ENCODE measurements at regions not wholly inside any gene's neighbourhood (a gene's known extent, or its start where the extent isn't known, plus 50 kb on each side); places are given as distances from the start of the nearest gene placed in this dataset.

GRCh38 chr1:222370081-222370912 is 177.6 kb downstream of the HHIPL2 start:
- DNase-seq (ENCODE audit: low read depth in 3 of 3), result no peak

GRCh38 chr1:222369148-222369547 is 178.8 kb downstream of the HHIPL2 start:
- no peak for DNase-seq (ENCODE audit: low read depth in 3 of 3)

- DNase-seq (ENCODE audit: low read depth in 3 of 3), result no peak
These were observed 189.8 kb downstream of the HHIPL2 start for GRCh38 chr1:222358100-222358499.

- no peak for DNase-seq (ENCODE audit: low read depth in 3 of 3)
These were observed 190.7 kb downstream of the HHIPL2 start for GRCh38 chr1:222357252-222357651.

- DNase-seq (ENCODE audit: low read depth in 3 of 3), result no peak
These were observed 200.3 kb downstream of the HHIPL2 start for GRCh38 chr1:222347627-222348026.

GRCh38 chr1:222346955-222347354 is 200.9 kb downstream of the HHIPL2 start:
- no peak for DNase-seq (ENCODE audit: low read depth in 3 of 3)

GRCh38 chr1:222339376-222339947 is 208.4 kb downstream of the HHIPL2 start:
- DNase-seq (ENCODE audit: low read depth in 3 of 3), result no peak

GRCh38 chr1:222335586-222335985 is 212.3 kb downstream of the HHIPL2 start:
- DNase-seq (ENCODE audit: low read depth in 3 of 3), result no peak

- no peak for DNase-seq (ENCODE audit: low read depth in 3 of 3)
These were observed 213.8 kb downstream of the HHIPL2 start for GRCh38 chr1:222334026-222334680.

- no peak for DNase-seq (ENCODE audit: low read depth in 3 of 3)
These were observed 216.1 kb downstream of the HHIPL2 start for GRCh38 chr1:222331765-222332164.

- DNase-seq (ENCODE audit: low read depth in 3 of 3), result no peak
These were observed 216.6 kb downstream of the HHIPL2 start for GRCh38 chr1:222331340-222331739.

GRCh38 chr1:222329493-222330045 is 218.3 kb downstream of the HHIPL2 start:
- no peak for DNase-seq (ENCODE audit: low read depth in 3 of 3)

- no peak for DNase-seq (ENCODE audit: low read depth in 3 of 3)
These were observed 221.2 kb downstream of the HHIPL2 start for GRCh38 chr1:222326710-222327036.

- no peak for DNase-seq (ENCODE audit: low read depth in 3 of 3)
These were observed 221.7 kb downstream of the HHIPL2 start for GRCh38 chr1:222326006-222326709.

GRCh38 chr1:222325506-222325905 is 222.4 kb downstream of the HHIPL2 start:
- no peak for DNase-seq (ENCODE audit: low read depth in 3 of 3)

- no peak for DNase-seq (ENCODE audit: low read depth in 3 of 3)
These were observed 233.1 kb downstream of the HHIPL2 start for GRCh38 chr1:222314839-222315238.

GRCh38 chr1:222310836-222311235 is 237.1 kb downstream of the HHIPL2 start:
- no peak for DNase-seq (ENCODE audit: low read depth in 3 of 3)

GRCh38 chr1:222307621-222308020 is 240.3 kb downstream of the HHIPL2 start:
- no peak for DNase-seq (ENCODE audit: low read depth in 3 of 3)

GRCh38 chr1:222306512-222306911 is 241.4 kb downstream of the HHIPL2 start:
- no peak for DNase-seq (ENCODE audit: low read depth in 3 of 3)

GRCh38 chr1:222306011-222306410 is 241.9 kb downstream of the HHIPL2 start:
- DNase-seq (ENCODE audit: low read depth in 3 of 3), result no peak

- DNase-seq (ENCODE audit: low read depth in 3 of 3), result no peak
These were observed 246.3 kb downstream of the HHIPL2 start for GRCh38 chr1:222301652-222302051.

GRCh38 chr1:222299524-222299923 is 248.4 kb downstream of the HHIPL2 start:
- no peak for DNase-seq (ENCODE audit: low read depth in 3 of 3)
